HG02973 (cell line): ENCODE measurements at regions not wholly inside any gene's neighbourhood (a gene's known extent, or its start where the extent isn't known, plus 50 kb on each side); places are given as distances from the start of the nearest gene placed in this dataset.
"Not testable (repeated sequence)": the region's sequence is repeated elsewhere in the genome, so short reads cannot be mapped to it uniquely, and the experiment has no call there.

Experiments used
- ATAC-seq: cut with Tn5 transposase; IDR thresholded peaks from one replicate; pipeline ENCODE4 v1.9.1; 2021; ENCODE audit warnings: moderate library complexity; ENCODE audit not compliant: unreplicated experiment

- no peak for ATAC-seq
Observed at GRCh38 chr4:58081356-58081755, 971.2 kb upstream of the IGFBP7 start.

- ATAC-seq: no peak
Observed at GRCh38 chr4:58075724-58076123, 965.5 kb upstream of the IGFBP7 start.

DNA sequence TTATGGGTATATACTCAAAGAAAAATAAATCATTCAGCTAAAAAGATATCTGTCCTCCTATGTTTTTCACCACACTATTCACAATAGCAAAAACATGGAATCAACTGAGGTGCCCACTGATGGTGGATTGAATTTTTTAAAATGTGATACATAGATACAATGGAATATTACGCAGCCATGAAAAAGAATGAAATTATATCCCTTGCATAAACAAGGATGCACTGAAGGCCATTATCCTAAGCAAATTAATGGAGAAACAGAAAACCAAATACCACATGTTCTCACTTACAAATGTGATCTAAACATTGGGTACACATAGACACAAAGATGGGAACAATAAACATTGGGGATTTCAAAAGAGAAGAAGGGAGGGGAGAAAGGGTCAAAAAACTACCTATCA lies 964.2 kb upstream of the IGFBP7 start:
- no peak for ATAC-seq

DNA sequence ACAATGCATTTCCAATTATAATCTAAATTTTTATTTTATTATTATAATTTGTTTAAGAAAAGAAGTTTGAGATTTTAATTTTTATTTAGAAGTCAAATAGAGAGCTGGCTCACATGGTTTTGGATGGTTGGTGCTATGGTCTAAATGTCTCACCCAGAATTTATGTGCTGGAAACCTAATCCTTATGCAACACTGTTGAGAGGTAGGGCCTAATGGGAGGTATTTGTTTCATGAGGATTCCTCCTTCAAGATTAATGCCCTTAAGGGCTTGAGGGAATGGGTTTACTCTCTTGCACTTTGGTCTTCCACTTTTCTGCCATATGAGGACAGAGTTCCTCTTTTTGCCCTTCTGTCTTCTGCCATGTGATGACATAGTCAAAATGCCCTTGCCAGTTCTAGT lies 960.5 kb upstream of the IGFBP7 start:
- ATAC-seq: no peak

DNA sequence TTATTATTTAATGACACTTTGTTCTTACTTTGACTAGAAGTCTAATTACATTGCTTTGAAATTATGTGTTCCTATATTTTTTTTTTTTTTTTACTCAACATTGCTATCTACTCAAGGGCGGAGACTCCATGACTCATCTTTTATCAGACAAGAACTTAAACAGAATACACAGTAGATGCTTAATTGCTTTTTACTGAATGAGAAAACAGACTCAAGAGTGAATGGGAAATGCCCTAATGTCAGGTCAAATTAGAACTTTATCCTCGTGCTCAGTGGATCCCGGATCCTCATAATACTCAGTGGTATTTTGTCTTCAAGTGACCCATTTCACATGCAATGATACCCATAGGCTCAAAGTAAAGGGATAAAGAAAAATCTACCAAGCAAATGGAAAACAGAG lies 954.5 kb upstream of the IGFBP7 start:
- no peak for ATAC-seq

GRCh38 chr4:58063404-58064160 lies 953.4 kb upstream of the IGFBP7 start:
- no peak for ATAC-seq

GRCh38 chr4:58061967-58062366 lies 951.8 kb upstream of the IGFBP7 start:
- ATAC-seq: no peak

GRCh38 chr4:58050439-58050838 lies 940.3 kb upstream of the IGFBP7 start:
- ATAC-seq: no peak

DNA sequence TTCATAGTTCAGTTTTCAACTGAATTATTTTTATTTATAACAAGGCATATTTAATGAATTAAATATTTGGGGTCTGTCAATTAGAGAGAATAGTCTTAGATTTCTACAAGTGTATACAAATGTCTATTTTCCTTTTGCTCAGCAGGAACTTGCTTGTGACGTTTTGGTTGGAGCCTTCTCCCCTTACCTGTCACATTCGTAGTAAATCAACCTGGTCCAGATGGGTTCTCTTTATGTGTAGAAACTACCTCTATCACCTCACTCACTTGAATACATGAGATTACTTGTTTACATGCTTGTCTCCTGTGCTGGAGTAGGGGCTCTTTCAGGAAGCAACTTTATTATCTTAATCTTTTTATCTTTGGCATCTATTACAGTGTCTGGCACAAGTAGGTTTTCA lies 938.3 kb upstream of the IGFBP7 start:
- ATAC-seq: no peak

- ATAC-seq: no peak
Observed at GRCh38 chr4:58042176-58042575, 932.0 kb upstream of the IGFBP7 start.

DNA sequence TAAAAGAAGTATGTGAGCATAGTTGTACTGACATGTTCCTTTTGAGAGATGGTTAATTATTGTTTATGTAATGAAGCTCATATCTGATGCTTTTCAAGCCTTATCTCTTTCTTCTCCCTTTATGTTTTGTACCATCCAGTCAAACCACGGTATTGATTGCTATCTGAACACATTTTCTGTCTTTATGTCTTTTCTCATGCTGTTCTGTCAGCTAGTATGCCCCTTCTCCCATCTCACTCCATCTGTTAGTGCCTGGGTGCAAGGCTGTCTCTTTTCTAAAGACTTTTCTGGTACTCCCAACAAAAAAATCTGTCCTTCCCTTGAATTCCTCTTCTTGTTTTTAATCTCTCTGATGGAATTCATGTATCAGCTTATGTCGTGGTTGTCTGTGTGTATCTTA lies 883.8 kb upstream of the IGFBP7 start:
- no peak for ATAC-seq

- ATAC-seq: no peak
Observed at GRCh38 chr4:57989430-57989829, 879.2 kb upstream of the IGFBP7 start.

- ATAC-seq: no peak
Observed at GRCh38 chr4:57985161-57985560, 875.0 kb upstream of the IGFBP7 start.

DNA sequence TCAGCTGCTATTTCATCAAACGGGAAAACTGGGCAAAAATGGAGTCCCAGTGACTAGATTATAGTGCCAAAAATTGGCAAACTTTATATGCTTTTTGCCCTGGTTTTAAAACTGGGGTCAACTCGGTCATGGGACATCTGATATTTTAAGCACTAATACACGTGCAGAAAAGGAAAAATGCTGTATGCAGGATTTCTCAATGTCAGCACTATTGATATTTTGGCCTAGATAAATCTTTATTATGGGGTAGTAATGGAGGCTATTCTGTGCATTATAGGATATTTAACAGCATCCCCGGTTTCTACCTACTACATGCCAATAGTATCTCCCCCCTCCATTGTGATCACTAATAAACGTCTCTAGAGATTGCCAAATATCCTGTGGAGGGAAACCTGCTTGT lies 870.9 kb upstream of the IGFBP7 start:
- no peak for ATAC-seq

DNA sequence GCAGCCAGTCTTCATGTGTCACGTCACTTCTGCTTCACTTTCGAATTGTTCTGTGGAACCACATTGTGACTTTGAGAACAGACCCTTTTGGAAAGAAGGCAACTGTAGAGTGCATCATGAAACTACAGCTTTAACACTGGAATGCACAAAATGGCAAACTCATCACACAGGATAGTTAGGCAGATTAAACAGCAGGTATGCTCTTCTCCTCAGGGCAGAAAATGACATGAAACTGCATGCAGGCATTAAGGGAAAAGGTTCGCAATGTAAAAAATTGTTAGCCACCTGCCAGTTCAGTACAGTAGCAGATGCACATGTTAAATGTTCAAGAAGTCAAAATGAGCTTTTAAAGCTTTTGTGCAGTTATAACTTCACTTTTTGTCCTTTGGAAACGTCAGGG lies 864.6 kb upstream of the IGFBP7 start:
- no peak for ATAC-seq

DNA sequence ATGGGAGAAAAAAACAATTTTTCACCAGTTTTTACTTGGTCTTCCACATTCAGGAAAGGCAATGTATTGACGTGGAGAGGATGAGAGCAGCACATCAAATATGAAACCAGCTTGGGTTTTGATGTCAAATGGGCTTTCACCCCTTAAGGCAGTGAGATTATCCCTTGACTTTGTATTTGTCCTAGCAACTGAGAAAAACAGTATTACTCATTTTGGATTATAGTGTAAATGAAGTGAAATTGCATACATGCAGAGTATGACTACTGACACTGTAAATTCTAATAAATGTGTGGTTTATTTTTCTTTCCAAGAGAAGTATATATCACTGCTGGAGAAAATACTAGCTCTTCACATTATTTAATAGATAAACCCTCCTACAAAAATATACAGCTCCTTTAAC lies 863.6 kb upstream of the IGFBP7 start:
- ATAC-seq: no peak

- ATAC-seq: no peak
Observed at GRCh38 chr4:57971261-57971660, 861.1 kb upstream of the IGFBP7 start.

DNA sequence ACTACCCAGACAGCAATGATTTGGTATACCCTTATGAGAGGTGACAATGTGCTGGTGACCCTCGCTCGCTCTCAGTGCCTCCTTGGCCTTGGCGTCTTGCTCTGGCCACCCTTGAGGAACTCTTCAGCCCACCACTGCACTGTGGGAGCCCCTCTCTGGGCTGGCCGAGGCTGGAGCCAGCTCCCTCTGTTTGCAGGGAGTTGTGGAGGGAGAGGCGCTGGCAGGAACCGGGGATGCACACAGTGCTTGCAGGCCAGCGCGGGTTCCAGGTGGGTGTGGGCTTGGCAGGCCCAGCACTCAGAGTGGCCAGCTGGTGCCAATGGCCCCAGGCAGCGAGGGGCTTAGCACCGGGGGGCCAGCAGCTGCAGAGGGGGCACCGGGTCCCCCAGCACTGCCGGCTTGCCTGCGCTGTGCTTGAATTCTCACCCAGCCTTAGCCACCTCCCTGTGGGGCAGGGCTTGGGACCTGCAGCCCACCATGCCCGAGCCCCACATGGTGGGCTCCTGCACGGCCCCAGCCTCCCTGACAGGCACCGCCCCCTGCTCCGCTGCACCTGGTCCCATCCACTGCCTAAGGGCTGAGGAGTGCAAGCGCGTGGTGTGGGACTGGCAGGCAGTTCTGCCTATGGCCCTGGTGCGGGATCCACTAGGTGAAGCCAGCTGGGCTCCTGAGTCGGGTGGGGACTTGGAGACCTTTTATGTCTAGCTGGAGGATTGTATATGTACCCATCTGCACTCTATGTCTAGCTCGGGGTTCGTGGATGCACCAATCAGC lies 857.0 kb upstream of the IGFBP7 start:
- ATAC-seq: no peak

GRCh38 chr4:57965431-57965830 lies 855.2 kb upstream of the IGFBP7 start:
- not testable (repeated sequence) for ATAC-seq

GRCh38 chr4:57945298-57945697 lies 835.1 kb upstream of the IGFBP7 start:
- no peak for ATAC-seq

DNA sequence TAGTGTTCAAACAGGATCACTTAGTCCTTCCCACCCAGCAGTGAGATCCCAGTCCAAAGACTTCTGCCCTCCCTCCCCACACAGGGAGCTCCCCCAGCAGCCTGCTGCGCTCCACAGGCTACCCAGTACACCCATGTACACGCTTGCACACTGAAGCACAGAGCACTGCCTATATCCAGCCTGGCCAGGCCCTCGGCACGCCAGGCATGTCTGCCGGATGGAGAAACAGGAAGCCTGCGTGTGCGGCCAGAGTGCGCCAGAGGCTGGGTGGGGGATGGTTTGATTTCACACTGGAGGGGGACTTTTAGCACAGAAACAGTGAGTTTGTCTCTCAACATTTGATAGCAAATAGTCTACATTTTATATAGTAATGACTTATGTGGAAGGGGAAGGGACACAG lies 833.5 kb upstream of the IGFBP7 start:
- ATAC-seq: no peak

DNA sequence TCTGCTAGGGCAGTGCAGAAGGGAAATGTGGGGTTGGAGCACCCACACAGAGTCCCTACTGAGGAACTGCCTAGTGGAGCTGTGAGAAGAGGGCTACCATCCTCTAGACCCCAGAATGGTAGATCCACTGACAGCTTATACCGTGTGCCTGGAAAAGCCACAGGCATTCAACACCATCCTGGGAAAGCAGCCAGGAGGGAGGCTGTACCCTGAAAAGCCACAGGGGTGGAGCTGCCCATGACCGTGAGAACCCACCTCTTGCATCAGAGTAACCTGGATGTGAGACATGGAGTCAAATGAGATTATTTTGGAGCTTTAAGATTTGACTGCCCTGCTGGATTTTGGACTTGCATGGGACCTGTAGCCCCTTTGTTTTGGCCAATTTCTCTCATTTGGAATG lies 827.1 kb upstream of the IGFBP7 start:
- ATAC-seq: not testable (repeated sequence)

DNA sequence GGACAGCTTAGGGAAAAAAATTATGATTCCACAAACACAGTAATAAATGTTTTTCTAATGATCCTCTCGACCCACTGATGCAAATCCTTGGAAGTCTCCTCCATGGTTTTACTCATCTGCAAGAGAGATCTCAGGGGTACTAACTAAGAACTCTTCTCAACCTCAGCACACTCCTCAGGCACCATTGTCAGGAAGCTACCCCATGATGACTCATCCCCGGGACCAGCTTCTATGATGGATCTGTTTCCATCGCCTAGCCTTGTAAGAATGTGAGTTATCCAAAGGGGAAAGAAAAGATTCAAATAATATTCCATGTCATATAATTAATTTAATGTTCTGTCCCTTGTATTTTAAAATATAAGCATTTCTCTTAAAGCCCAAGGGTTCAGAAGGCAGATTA lies 816.1 kb upstream of the IGFBP7 start:
- ATAC-seq: no peak
